HEK293 (cell line): ENCODE measurements at regions not wholly inside any gene's neighbourhood (a gene's known extent, or its start where the extent isn't known, plus 50 kb on each side); places are given as distances from the start of the nearest gene placed in this dataset.

Experiments
- CTCF ChIP-seq: fragments of 450-650 bp; formaldehyde crosslinking; IDR thresholded peaks from 2 replicates; pipeline ENCODE4 v1.5.1; 2016; ENCODE audit warnings: missing biosample characterization, missing genetic modification characterization
- PRDM2 ChIP-seq: fragments of 450-650 bp; formaldehyde crosslinking; IDR thresholded peaks from 2 replicates; pipeline ENCODE4 v1.5.1; 2016; ENCODE audit warnings: missing biosample characterization, missing genetic modification characterization, borderline replicate concordance
- YY1 ChIP-seq: fragments of 450-650 bp; formaldehyde crosslinking; IDR thresholded peaks from 2 replicates; pipeline ENCODE4 v1.5.1; 2018; ENCODE audit warnings: missing biosample characterization, missing genetic modification characterization
- ZBTB8A ChIP-seq: fragments of 450-650 bp; formaldehyde crosslinking; IDR thresholded peaks from 2 replicates; pipeline ENCODE4 v1.5.1; 2016; ENCODE audit warnings: missing biosample characterization, missing genetic modification characterization
- ZFP3 ChIP-seq: fragments of 450-650 bp; formaldehyde crosslinking; IDR thresholded peaks from 2 replicates; pipeline ENCODE4 v1.5.1; 2016; ENCODE audit warnings: low read depth, missing biosample characterization, missing genetic modification characterization
- ZFP37 ChIP-seq: fragments of 450-650 bp; formaldehyde crosslinking; IDR thresholded peaks from 2 replicates; pipeline ENCODE4 v1.5.1; 2016; ENCODE audit warnings: missing biosample characterization, missing genetic modification characterization
- ZNF121 ChIP-seq: fragments of 450-650 bp; formaldehyde crosslinking; IDR thresholded peaks from 2 replicates; pipeline ENCODE4 v1.5.1; 2016; ENCODE audit warnings: missing biosample characterization, missing genetic modification characterization
- ZNF138 ChIP-seq: fragments of 450-650 bp; formaldehyde crosslinking; IDR thresholded peaks from 2 replicates; pipeline ENCODE4 v1.5.1; 2016; ENCODE audit warnings: missing biosample characterization, missing genetic modification characterization, borderline replicate concordance
- ZNF146 ChIP-seq: fragments of 450-650 bp; formaldehyde crosslinking; IDR thresholded peaks from 2 replicates; pipeline ENCODE4 v1.5.1; 2016; ENCODE audit warnings: missing biosample characterization, missing genetic modification characterization
- ZNF24 ChIP-seq: fragments of 450-650 bp; formaldehyde crosslinking; IDR thresholded peaks from 2 replicates; pipeline ENCODE4 v1.5.1; 2016; ENCODE audit warnings: missing biosample characterization, missing genetic modification characterization
- ZNF302 ChIP-seq: fragments of 450-650 bp; formaldehyde crosslinking; IDR thresholded peaks from 2 replicates; pipeline ENCODE4 v1.5.1; 2016; ENCODE audit warnings: missing biosample characterization, missing genetic modification characterization, low read depth
- ZNF350 ChIP-seq: fragments of 450-650 bp; formaldehyde crosslinking; IDR thresholded peaks from 2 replicates; pipeline ENCODE4 v1.5.0; 2017; ENCODE audit warnings: missing biosample characterization, mild to moderate bottlenecking, missing genetic modification characterization
- ZNF792 ChIP-seq: fragments of 450-650 bp; formaldehyde crosslinking; IDR thresholded peaks from 2 replicates; pipeline ENCODE4 v1.5.1; 2016; ENCODE audit warnings: missing biosample characterization, missing genetic modification characterization
- TF ChIP-seq, protein P1 (sequence below): fragments of 450-650 bp; formaldehyde crosslinking; IDR thresholded peaks from 2 replicates; pipeline ENCODE4 v1.5.1; 2016; ENCODE audit warnings: missing biosample characterization, missing genetic modification characterization

DNA sequence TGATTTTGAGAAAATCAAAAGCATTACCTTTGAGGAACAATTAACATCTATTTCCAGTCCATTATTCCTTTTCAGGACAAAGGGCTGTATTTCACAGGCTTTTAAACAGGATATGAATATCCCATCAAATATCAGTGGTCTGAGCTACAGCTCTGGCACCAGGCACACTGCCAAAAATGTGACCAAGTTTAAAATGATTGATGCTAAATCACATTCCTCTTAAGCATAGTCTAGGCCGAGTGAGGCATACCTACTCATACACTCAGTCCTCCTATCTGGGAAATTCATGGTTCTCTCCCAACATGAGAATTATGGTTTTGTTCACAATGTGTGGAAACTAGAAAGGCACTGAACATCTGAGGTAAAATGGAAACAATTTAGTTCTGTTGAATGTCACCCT, 683.5 kb downstream of the TUSC7 start:
- no peak for TF ChIP-seq ZNF138 (tag by site-specific recombination)
- TF ChIP-seq ZFP3 (tag by site-specific recombination) = no peak
- TF ChIP-seq ZNF302 (tag by site-specific recombination) = no peak
- no peak for TF ChIP-seq ZFP37
- TF ChIP-seq YY1 (tag by site-specific recombination) = no peak
- no peak for TF ChIP-seq CTCF
- TF ChIP-seq PRDM2 = no peak
- TF ChIP-seq, protein P1, sequence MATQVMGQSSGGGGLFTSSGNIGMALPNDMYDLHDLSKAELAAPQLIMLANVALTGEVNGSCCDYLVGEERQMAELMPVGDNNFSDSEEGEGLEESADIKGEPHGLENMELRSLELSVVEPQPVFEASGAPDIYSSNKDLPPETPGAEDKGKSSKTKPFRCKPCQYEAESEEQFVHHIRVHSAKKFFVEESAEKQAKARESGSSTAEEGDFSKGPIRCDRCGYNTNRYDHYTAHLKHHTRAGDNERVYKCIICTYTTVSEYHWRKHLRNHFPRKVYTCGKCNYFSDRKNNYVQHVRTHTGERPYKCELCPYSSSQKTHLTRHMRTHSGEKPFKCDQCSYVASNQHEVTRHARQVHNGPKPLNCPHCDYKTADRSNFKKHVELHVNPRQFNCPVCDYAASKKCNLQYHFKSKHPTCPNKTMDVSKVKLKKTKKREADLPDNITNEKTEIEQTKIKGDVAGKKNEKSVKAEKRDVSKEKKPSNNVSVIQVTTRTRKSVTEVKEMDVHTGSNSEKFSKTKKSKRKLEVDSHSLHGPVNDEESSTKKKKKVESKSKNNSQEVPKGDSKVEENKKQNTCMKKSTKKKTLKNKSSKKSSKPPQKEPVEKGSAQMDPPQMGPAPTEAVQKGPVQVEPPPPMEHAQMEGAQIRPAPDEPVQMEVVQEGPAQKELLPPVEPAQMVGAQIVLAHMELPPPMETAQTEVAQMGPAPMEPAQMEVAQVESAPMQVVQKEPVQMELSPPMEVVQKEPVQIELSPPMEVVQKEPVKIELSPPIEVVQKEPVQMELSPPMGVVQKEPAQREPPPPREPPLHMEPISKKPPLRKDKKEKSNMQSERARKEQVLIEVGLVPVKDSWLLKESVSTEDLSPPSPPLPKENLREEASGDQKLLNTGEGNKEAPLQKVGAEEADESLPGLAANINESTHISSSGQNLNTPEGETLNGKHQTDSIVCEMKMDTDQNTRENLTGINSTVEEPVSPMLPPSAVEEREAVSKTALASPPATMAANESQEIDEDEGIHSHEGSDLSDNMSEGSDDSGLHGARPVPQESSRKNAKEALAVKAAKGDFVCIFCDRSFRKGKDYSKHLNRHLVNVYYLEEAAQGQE (tag by site-specific recombination) = no peak
- TF ChIP-seq ZNF24 = no peak
- TF ChIP-seq ZNF121 (tag by site-specific recombination) = no peak
- no peak for TF ChIP-seq ZNF350 (tag by site-specific recombination)
- no peak for TF ChIP-seq ZBTB8A (tag by site-specific recombination)
- no peak for TF ChIP-seq ZNF146 (tag by site-specific recombination)
- no peak for TF ChIP-seq ZNF792 (tag by site-specific recombination)
